Adrenal gland (tissue), 9 donors: ENCODE measurements at regions not wholly inside any gene's neighbourhood (a gene's known extent, or its start where the extent isn't known, plus 50 kb on each side); places are given as distances from the start of the nearest gene placed in this dataset.

Experiments used
- DNase-seq, 7 donors: peaks; one replicate each; pipeline ENCODE4 v3.0.0-alpha.2; 2019 to 2020
- H3K27ac ChIP-seq, 5 donors: fragments of 200-600 bp; sonication (generic) in 4 of 5; 1 replicate in 3 of 5; 2 replicates in 2 of 5; pipeline versions ENCODE4 v1.5.1 to v1.8.0; 2016 to 2020; ENCODE audit warnings: mild to moderate bottlenecking in 1 of 5
- H3K27me3 ChIP-seq: fragments of 200-600 bp; 2 replicates; pipeline ENCODE4 v1.8.0; 2021
- H3K36me3 ChIP-seq, 2 donors: fragments of 200-600 bp; replicated peaks in 1 of 2; 1 replicate in 1 of 2; 2 replicates in 1 of 2; pipeline versions ENCODE4 v1.5.1 to v1.8.0; 2018 to 2022
- H3K4me1 ChIP-seq, 2 donors: fragments of 200-600 bp; replicated peaks in 1 of 2; 1 replicate in 1 of 2; 2 replicates in 1 of 2; pipeline versions ENCODE4 v1.5.1 to v1.8.0; 2018 to 2021
- H3K4me3 ChIP-seq, 4 donors: fragments of 200-600 bp; sonication (generic) in 3 of 4; one replicate each; pipeline ENCODE4 v1.5.1; 2016 to 2018
- H3K9me3 ChIP-seq, 3 donors: fragments of 200-600 bp; sonication (generic) in 1 of 3; replicated peaks in 1 of 3; 1 replicate in 2 of 3; 2 replicates in 1 of 3; pipeline versions ENCODE4 v1.5.1 to v1.8.0; 2016 to 2021
- CTCF ChIP-seq, 6 experiments: fragments of 450-650 bp in 4 of 6; fragments of 200-600 bp in 2 of 6; sonication (generic) in 1 of 6; IDR thresholded peaks; 1 replicate in 5 of 6; 2 replicates in 1 of 6; pipeline versions ENCODE4 v1.5.1 to v1.8.0; 2016 to 2021; ENCODE audit warnings: antibody characterized with exemption in 6 of 6, mild to moderate bottlenecking in 2 of 6, moderate library complexity in 1 of 6
- POLR2A ChIP-seq, 2 donors: fragments of 450-650 bp; IDR thresholded peaks; one replicate each; pipeline ENCODE4 v1.6.1; 2017; ENCODE audit warnings: antibody characterized with exemption in 2 of 2, mild to moderate bottlenecking in 2 of 2, moderate library complexity in 1 of 2
- WGBS, 4 donors: extraction: QIAGEN DNeasy Blood & Tissue Kit in 2 of 4; methylation state at CpG; one replicate each; pipeline versions ENCODE4 v1.1.5 to v1.1.7; 2013 to 2017; 5-methylcytosine and 5-hydroxymethylcytosine counted together
- intact Hi-C, 2 donors: fragments of 100-400 bp; cut with DNase I; formaldehyde crosslinking; loops; one replicate each; pipeline versions ENCODE4 v1.14.1 to v1.15.0; 2022 to 2023
- donor health status: healthy with polysubstance abuse.
- donor health status: Bipolar disorder and iron deficiency.
- donor health status: DM: yes; HTN: yes; CAD: no.
- donor health status: DM: no; HTN: no; CAD: no.
- donor health status: DM: no; HTN: no; CAD: no.

GRCh38 chr18:68438536-68438935 is 276.4 kb downstream of the TMX3 start:
- no peak overlapping the region for H3K4me3 ChIP-seq
- 79 to 93% (median 89%) methylated on average over 3 of the region's 3 CpGs for WGBS, 4 donors

GRCh38 chr18:68436485-68436884 is 278.4 kb downstream of the TMX3 start:
- H3K4me1 ChIP-seq = no peaks in the 10 kb centered on the region
- intact Hi-C loops = no loop called here

More at GRCh38 chr18:68438536-68438935, 276.4 kb downstream of the TMX3 start:
- Histone ChIP-seq H3K9me3 (no peaks in the 10 kb centered on the region), H3K4me1 (no peaks in the 10 kb centered on the region), H3K36me3 (no peaks in the 10 kb centered on the region), H3K27me3 (no peaks in the 10 kb centered on the region), H3K27ac (no peak overlapping the region)
- TF ChIP-seq CTCF (IDR thresholded peaks at IDR 0.05) (no peak), POLR2A (IDR thresholded peaks at IDR 0.05) (no peak)
- DNase-seq = no peak
- intact Hi-C loops = no loop called here

GRCh38 chr18:68435581-68435980 is 279.3 kb downstream of the TMX3 start:
- TF ChIP-seq POLR2A (IDR thresholded peaks at IDR 0.05) = no peak
- no peak for TF ChIP-seq CTCF (IDR thresholded peaks at IDR 0.05)
- WGBS, 4 donors = 77 to 84% (median 79%) methylated on average over 2 of the region's 2 CpGs

More at GRCh38 chr18:68436485-68436884, 278.4 kb downstream of the TMX3 start:
- no peaks in the 10 kb centered on the region for H3K36me3 ChIP-seq
- WGBS, 4 donors = 68 to 75% (median 69%) methylated on average over 5 of the region's 5 CpGs
- no peaks in the 10 kb centered on the region for H3K27me3 ChIP-seq
- H3K9me3 ChIP-seq = no peaks in the 10 kb centered on the region
- no peak overlapping the region for H3K27ac ChIP-seq
- H3K4me3 ChIP-seq = no peak overlapping the region
- TF ChIP-seq CTCF (IDR thresholded peaks at IDR 0.05) (no peak), POLR2A (IDR thresholded peaks at IDR 0.05) (no peak)
- no peak for DNase-seq

GRCh38 chr18:68431922-68432198 is 283.0 kb downstream of the TMX3 start:
- DNase-seq = no peak
- intact Hi-C loops = no loop called here
- 87 to 95% (median 89%) methylated on average over 5 of the region's 5 CpGs for WGBS, 4 donors
- Histone ChIP-seq H3K27me3 (no peaks in the 10 kb centered on the region), H3K4me3 (no peak overlapping the region), H3K9me3 (no peaks in the 10 kb centered on the region), H3K36me3 (no peaks in the 10 kb centered on the region), H3K4me1 (no peaks in the 10 kb centered on the region), H3K27ac (no peak overlapping the region)
- TF ChIP-seq POLR2A (IDR thresholded peaks at IDR 0.05) (no peak), CTCF (IDR thresholded peaks at IDR 0.05) (no peak)

More at GRCh38 chr18:68435581-68435980, 279.3 kb downstream of the TMX3 start:
- DNase-seq = no peak
- no peak overlapping the region for H3K27ac ChIP-seq
- H3K27me3 ChIP-seq = no peaks in the 10 kb centered on the region
- intact Hi-C loops = no loop called here
- H3K4me3 ChIP-seq = no peak overlapping the region
- no peaks in the 10 kb centered on the region for H3K36me3 ChIP-seq
- no peaks in the 10 kb centered on the region for H3K4me1 ChIP-seq
- no peaks in the 10 kb centered on the region for H3K9me3 ChIP-seq
